Ishikawa (cell line): ENCODE measurements at regions not wholly inside any gene's neighbourhood (a gene's known extent, or its start where the extent isn't known, plus 50 kb on each side); places are given as distances from the start of the nearest gene placed in this dataset.

ENCODE experiments used
- EP300 ChIP-seq: IDR thresholded peaks from 2 replicates; pipeline ENCODE4 v1.6.1; 2012; ENCODE audit warnings: borderline replicate concordance
- RAD21 ChIP-seq: IDR thresholded peaks from 2 replicates; pipeline ENCODE4 v1.6.1; 2012; ENCODE audit warnings: low read depth
- YY1 ChIP-seq: IDR thresholded peaks from 2 replicates; pipeline ENCODE4 v1.6.1; 2012; ENCODE audit warnings: low read depth
- ZBTB7A ChIP-seq: IDR thresholded peaks from 2 replicates; pipeline ENCODE4 v1.6.1; 2012; ENCODE audit warnings: low read depth

GRCh38 chr10:128312250-128312649 is 186.0 kb upstream of the MKI67 start:
- TF ChIP-seq EP300: no peak
- TF ChIP-seq YY1: no peak
- no peak for TF ChIP-seq RAD21
- TF ChIP-seq ZBTB7A: no peak
